ENCODE measurements at regions not wholly inside any gene's neighbourhood (a gene's known extent, or its start where the extent isn't known, plus 50 kb on each side); places are given as distances from the start of the nearest gene placed in this dataset.

DNA sequence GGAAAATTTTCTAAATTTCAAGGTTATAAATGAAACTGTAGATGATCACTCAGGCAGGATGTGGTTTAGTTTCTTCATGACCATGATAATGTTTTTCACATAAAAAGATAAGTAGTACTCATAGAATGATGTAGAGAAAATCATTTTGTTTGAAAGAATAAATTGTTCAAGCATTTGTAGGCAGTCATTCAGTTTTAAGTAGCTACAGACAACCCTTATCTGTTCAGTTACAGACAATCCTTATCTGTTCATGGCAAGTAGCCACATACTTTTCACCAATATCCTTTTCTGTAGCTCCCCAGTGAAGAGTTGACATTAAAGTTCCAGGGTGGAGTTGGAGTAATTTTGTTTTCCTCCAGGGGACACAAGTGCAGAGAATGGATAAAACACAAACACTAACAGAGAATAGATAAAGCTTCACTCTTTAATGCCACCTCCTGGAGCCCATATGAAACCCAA, 278.1 kb upstream of the TNC start:
- no peak for DNase-seq
- H3K4me3 ChIP-seq (ENCODE audit: low read depth, low read length): no peak overlapping the region
- H3K27me3 ChIP-seq: no peaks in the 10 kb centered on the region
- no peaks in the 10 kb centered on the region for H3K4me1 ChIP-seq
- no peaks in the 10 kb centered on the region for H3K9me3 ChIP-seq
- TF ChIP-seq, protein P1, sequence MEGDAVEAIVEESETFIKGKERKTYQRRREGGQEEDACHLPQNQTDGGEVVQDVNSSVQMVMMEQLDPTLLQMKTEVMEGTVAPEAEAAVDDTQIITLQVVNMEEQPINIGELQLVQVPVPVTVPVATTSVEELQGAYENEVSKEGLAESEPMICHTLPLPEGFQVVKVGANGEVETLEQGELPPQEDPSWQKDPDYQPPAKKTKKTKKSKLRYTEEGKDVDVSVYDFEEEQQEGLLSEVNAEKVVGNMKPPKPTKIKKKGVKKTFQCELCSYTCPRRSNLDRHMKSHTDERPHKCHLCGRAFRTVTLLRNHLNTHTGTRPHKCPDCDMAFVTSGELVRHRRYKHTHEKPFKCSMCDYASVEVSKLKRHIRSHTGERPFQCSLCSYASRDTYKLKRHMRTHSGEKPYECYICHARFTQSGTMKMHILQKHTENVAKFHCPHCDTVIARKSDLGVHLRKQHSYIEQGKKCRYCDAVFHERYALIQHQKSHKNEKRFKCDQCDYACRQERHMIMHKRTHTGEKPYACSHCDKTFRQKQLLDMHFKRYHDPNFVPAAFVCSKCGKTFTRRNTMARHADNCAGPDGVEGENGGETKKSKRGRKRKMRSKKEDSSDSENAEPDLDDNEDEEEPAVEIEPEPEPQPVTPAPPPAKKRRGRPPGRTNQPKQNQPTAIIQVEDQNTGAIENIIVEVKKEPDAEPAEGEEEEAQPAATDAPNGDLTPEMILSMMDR (IDR thresholded peaks at IDR 0.05; ENCODE audit: low read depth, low read length): no peak
- H3K36me3 ChIP-seq: no peaks in the 10 kb centered on the region

DNA sequence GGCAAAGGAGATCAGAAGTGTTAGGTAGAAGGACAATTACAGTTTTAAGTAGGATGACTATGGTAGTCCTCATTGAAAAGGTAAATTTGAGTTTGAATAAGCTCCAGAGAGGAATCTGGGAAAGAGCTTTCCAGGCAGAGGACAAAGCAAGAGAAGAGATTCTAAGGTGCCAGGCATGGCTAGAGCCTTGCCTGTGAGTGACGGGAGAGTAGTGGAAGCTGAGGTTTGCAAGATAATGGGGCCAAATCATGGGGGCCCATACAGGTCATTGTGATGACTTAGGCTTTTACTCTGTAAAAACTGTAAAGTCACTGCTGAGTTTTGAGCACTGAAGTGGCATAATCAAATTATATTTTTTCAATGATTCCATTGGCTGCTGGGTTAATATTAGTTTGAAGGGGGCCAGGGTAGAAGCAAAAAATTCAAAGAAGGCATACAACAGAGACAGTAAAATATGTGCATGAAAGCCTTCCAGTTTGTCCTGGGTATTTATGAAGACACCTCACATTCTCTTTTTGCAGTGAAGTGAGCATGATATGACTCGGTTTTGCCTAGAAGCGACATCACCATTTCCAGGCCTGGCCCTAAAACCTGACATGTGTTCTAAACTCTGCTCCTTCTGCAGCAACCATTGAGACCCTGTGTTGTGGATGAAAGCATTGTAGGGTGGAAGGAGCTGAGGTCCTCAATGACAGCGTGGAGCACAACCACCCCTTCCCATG, 279.8 kb upstream of the TNC start:
- Histone ChIP-seq H3K4me3 (ENCODE audit: low read depth, low read length) (no peak overlapping the region), H3K27me3 (no peaks in the 10 kb centered on the region), H3K4me1 (no peaks in the 10 kb centered on the region), H3K36me3 (no peaks in the 10 kb centered on the region), H3K9me3 (no peaks in the 10 kb centered on the region)
- TF ChIP-seq, protein P1 (IDR thresholded peaks at IDR 0.05; ENCODE audit: low read depth, low read length): no peak
- no peak for DNase-seq

DNA sequence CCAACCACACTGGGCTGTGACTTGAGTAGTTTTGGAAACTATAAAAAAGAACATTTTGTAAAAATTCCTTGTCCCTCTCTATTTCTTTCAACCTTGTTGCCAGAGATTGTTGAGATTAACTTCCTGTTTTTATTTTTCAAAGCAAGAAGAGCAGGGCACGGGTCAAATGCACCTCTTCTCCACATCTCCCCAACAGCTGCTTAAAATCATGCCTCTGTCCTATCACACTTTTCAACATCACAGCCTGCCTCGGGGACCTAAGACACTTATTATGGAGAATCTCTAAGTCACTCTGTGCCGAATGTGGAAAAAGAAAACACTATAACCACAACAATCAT, 280.3 kb upstream of the TNC start:
- Histone ChIP-seq H3K9me3 (no peaks in the 10 kb centered on the region), H3K4me1 (no peaks in the 10 kb centered on the region), H3K27me3 (no peaks in the 10 kb centered on the region), H3K36me3 (no peaks in the 10 kb centered on the region), H3K4me3 (ENCODE audit: low read depth, low read length) (no peak overlapping the region)
- no peak for DNase-seq
- TF ChIP-seq, protein P1 (IDR thresholded peaks at IDR 0.05; ENCODE audit: low read depth, low read length): no peak

DNA sequence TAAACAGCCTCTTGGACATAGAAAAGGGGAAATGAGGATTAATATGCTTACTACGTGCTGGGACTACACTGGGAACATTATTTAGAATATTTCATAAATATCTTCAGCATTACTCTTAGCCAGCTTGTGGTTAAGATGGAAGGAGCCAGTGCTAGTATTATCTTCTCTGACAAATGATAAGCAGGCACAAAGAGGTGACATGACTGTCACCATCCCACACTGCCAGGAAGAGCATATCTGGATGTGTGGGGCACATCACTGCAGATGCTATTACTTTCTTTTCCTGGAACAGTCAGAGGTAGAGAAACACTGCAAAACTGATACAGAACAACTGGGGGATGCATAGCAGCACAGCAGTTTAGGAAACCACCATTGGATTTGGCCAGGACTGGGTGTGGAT, 281.0 kb upstream of the TNC start:
- no peaks in the 10 kb centered on the region for H3K4me1 ChIP-seq
- H3K36me3 ChIP-seq: no peaks in the 10 kb centered on the region
- H3K27me3 ChIP-seq: no peaks in the 10 kb centered on the region
- no peak overlapping the region for H3K4me3 ChIP-seq (ENCODE audit: low read depth, low read length)
- DNase-seq: no peak
- TF ChIP-seq, protein P1 (IDR thresholded peaks at IDR 0.05; ENCODE audit: low read depth, low read length): no peak
- no peaks in the 10 kb centered on the region for H3K9me3 ChIP-seq

DNA sequence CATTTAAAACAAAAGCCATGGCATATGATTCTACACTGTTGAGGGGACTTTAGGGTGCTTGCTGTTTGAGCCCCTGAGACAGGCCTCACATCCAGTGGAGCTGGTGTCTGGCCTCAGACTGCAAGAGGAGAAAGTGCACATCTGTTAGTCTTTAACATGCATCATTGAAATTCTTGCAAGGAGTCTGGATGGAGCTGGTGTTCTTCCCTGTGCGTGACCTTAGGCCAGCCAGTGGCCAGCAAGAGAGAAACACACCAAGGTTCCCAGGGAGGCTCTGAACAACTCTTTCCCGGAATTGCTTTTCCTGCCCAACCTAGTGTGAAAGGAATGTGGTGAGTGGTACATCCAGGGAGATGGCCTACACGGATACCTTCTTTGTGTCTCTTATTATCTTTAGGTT, 282.8 kb upstream of the TNC start:
- H3K4me1 ChIP-seq: no peaks in the 10 kb centered on the region
- H3K9me3 ChIP-seq: no peaks in the 10 kb centered on the region; the same call in 1 of the 2 replicates
- TF ChIP-seq, protein P1 (IDR thresholded peaks at IDR 0.05; ENCODE audit: low read depth, low read length): no peak
- H3K4me3 ChIP-seq (ENCODE audit: low read depth, low read length): no peak overlapping the region
- no peaks in the 10 kb centered on the region for H3K27me3 ChIP-seq
- no peak for DNase-seq
- H3K36me3 ChIP-seq: no peaks in the 10 kb centered on the region

DNA sequence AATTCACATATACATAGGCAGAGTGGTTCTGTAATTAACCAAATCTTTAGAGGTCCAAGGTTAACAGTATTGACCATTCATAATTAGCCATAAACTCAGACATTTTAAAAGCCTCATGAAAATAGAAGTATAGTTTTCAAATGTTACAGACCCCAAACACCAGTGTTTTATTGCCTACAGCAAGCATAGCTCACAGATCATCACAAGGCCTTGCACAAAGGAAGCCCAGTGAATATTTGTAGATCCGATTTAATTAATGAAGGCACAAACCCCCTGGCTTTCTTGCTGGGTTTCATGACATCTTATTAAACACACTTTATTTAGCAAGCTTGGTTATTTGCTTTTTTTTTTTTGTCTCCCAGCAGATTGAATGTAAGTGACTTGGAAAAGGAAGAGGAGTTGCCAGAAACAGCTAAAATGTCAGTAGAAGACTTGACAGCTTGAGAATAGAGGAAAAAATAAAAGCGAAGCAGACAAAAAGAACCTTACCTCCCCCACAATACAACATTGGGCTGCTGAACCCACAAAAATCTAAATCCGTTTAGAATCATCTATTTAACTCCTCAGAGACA, 283.9 kb upstream of the TNC start:
- TF ChIP-seq, protein P1 (IDR thresholded peaks at IDR 0.05; ENCODE audit: low read depth, low read length): no peak
- no peaks in the 10 kb centered on the region; the same call in 1 of the 2 replicates for H3K9me3 ChIP-seq
- no peak overlapping the region for H3K4me3 ChIP-seq (ENCODE audit: low read depth, low read length)
- H3K36me3 ChIP-seq: no peaks in the 10 kb centered on the region
- H3K27me3 ChIP-seq: no peaks in the 10 kb centered on the region
- no peaks in the 10 kb centered on the region for H3K4me1 ChIP-seq
- DNase-seq: no peak
